Hepatocyte (in vitro differentiated cells): ENCODE measurements at regions not wholly inside any gene's neighbourhood (a gene's known extent, or its start where the extent isn't known, plus 50 kb on each side); places are given as distances from the start of the nearest gene placed in this dataset.

Experiments
- EZH2 ChIP-seq: fragments of 200-600 bp; sonication (generic); IDR thresholded peaks from 2 replicates; pipeline ENCODE4 v1.6.1; 2016; ENCODE audit warnings: antibody characterized with exemption, mild to moderate bottlenecking, borderline replicate concordance
- TF ChIP-seq, protein P1 (sequence below): fragments of 200-600 bp; sonication (generic); IDR thresholded peaks from 2 replicates; pipeline ENCODE4 v1.5.1; 2016; ENCODE audit warnings: antibody characterized with exemption, mild to moderate bottlenecking; ENCODE audit not compliant: poor library complexity

- TF ChIP-seq, protein P1, sequence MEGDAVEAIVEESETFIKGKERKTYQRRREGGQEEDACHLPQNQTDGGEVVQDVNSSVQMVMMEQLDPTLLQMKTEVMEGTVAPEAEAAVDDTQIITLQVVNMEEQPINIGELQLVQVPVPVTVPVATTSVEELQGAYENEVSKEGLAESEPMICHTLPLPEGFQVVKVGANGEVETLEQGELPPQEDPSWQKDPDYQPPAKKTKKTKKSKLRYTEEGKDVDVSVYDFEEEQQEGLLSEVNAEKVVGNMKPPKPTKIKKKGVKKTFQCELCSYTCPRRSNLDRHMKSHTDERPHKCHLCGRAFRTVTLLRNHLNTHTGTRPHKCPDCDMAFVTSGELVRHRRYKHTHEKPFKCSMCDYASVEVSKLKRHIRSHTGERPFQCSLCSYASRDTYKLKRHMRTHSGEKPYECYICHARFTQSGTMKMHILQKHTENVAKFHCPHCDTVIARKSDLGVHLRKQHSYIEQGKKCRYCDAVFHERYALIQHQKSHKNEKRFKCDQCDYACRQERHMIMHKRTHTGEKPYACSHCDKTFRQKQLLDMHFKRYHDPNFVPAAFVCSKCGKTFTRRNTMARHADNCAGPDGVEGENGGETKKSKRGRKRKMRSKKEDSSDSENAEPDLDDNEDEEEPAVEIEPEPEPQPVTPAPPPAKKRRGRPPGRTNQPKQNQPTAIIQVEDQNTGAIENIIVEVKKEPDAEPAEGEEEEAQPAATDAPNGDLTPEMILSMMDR, result no peak
- TF ChIP-seq EZH2, result no peak
Observed at GRCh38 chr6:16912756-16913155, 151.5 kb upstream of the ATXN1 start.
